GM18519 (cell line): ENCODE measurements at regions not wholly inside any gene's neighbourhood (a gene's known extent, or its start where the extent isn't known, plus 50 kb on each side); places are given as distances from the start of the nearest gene placed in this dataset.
A peak's percentile ranks its signal among the peaks of the same experiment; 100 is the strongest.
"Not testable (repeated sequence)": the region's sequence is repeated elsewhere in the genome, so short reads cannot be mapped to it uniquely, and the experiment has no call there.

Experiments
- ATAC-seq: cut with Tn5 transposase; IDR thresholded peaks from one replicate; pipeline ENCODE4 v1.9.1; 2021; ENCODE audit warnings: mild to moderate bottlenecking, moderate library complexity; ENCODE audit not compliant: unreplicated experiment, low FRiP score

DNA sequence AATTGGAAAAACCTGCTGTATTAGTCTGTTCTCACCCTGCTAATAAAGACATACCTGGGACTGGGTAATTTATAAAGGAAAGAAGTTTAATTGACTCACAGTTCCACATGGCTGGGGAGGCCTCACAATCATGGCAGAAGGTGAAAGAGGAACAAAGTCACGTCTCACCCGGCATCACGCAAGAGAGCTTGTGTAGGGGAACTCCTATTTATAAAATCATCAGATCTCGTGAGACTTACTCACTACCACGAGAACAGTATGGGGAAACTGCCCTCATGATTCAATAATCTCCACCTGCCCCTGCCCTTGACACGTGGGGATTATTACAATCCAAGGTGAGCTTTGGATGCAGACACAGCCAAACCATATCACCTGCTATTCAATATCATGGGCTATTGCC, 799.1 kb upstream of the HTR2C start:
- not testable (repeated sequence) for ATAC-seq

- no peak for ATAC-seq
These were observed 813.1 kb upstream of the HTR2C start for GRCh38 chrX:113770806-113771205.

DNA sequence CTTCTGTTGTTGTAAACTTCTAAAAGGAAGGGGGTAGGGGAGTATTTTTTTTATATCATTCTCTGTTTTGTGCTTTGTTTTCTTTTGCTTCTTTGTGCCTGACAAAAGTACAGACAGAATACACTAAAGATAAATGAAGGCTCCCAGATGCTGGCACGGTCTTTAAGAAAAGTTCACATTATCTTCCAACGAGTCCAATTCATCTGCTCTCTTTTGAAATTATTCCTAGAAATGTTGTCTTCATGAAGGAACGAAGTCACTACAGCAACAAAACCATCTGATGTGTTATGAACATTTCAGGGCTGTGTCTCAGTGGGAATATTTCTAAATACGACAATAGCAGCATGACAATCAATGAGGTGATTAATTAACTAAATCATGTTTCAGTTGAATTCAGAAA, 813.8 kb upstream of the HTR2C start:
- ATAC-seq, result no peak

- no peak for ATAC-seq
These were observed 824.5 kb upstream of the HTR2C start for GRCh38 chrX:113759422-113759821.

- peak; percentile 54 for ATAC-seq
These were observed 836.5 kb upstream of the HTR2C start for GRCh38 chrX:113747274-113747973.

DNA sequence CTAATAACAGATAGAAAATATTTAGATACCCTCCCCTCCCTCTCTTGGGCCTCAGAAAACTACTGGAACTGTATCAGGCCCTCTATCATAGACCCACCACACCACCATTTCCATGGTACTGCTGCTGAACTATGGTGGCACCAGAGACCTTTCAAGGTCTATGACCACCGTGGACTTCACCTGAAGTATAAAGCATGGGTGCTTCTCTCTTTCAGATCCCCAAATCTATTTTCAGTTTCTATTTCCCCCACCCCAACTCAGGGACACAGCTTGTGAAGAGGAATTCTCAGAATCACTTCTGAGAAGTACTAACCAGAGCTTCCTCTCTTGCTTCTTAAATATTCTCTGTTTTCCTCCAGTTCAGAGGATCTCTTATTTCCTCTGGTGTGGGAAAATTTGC, 840.8 kb upstream of the HTR2C start:
- peak; percentile 34 for ATAC-seq

GRCh38 chrX:113741744-113742143, 842.1 kb upstream of the HTR2C start:
- ATAC-seq, result no peak

DNA sequence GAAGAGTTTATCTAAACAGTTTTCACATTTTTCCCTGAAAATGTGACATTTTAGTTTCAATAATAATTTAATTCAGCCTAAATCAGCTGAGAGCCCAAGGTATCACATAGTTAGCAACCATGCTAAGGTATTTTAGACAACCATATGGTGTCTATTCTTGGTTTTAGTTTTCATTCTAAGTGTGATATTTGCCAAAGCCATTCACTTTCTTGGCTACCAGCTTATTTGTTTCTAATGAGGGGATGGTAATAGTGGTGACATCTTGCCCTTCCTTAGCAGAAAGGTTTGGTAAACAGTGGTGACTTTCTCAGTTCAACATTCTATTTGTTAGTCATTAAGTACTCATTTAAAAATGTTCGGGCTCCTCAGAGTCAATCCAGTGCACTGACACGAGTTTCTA, 854.9 kb upstream of the HTR2C start:
- no peak for ATAC-seq

DNA sequence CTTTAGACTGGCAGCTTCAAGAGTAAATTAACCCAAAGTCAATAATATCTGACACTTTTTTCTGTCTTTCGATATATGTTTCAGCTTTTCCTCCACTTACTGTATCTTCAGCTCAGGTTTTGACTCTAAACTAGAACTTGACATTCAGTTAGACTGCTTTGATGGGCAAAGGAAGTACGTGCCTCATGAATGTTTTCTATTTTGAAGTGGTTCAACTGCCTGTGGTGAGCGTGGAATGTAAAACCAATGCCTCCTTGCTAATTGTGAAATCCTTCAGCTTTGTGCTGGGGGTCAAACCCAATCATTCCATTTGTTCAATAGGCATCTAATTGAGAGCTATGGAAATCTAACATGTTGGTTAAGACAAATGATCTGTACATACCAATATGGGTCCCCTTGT, 857.0 kb upstream of the HTR2C start:
- no peak for ATAC-seq

DNA sequence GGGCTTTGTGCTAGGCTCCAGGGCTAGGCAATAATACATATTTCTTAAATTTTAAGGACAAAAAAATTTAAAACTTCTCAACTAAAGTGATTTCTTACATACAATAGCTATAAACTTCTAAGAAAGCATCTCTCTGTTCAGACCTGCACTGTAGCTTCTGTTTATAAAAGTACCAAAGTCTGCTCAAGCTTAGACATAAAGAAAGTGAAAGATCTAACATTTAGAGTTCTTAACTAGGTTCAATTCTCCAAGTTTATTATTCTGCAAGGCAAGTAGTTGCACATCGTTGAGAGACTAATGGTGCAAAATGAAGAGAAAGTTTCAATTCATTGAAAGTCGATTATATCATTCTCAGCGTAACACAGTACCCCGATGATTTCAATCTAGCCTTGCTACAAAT, 857.4 kb upstream of the HTR2C start:
- no peak for ATAC-seq

- ATAC-seq, result no peak
These were observed 857.9 kb upstream of the HTR2C start for GRCh38 chrX:113726009-113726408.

DNA sequence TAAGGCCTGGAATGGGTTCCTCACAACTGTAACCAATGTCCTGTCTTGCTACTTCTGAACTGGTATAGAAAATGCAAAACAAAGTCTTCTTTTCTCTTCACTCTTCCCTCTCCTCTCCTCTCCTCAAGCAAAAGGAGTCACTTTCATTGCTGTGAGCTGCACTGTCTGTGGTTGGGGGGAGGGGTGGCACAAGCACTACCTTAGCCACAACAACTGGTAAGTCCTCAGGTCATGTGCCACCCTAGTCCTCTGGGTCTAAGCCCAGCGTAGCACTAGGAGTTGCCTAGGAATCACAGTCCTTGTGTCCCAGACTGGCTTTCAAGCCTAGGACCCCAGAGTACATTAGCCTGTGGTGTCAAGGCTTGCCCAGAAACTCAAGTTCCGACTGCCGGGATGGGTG, 859.3 kb upstream of the AMOT start:
- no peak for ATAC-seq

- no peak for ATAC-seq
These were observed 834.6 kb upstream of the AMOT start for GRCh38 chrX:113675278-113675677.

GRCh38 chrX:113651306-113651705, 810.7 kb upstream of the AMOT start:
- ATAC-seq, result no peak

GRCh38 chrX:113644426-113644825, 803.8 kb upstream of the AMOT start:
- ATAC-seq, result no peak

GRCh38 chrX:113634565-113634964, 793.9 kb upstream of the AMOT start:
- ATAC-seq, result no peak

DNA sequence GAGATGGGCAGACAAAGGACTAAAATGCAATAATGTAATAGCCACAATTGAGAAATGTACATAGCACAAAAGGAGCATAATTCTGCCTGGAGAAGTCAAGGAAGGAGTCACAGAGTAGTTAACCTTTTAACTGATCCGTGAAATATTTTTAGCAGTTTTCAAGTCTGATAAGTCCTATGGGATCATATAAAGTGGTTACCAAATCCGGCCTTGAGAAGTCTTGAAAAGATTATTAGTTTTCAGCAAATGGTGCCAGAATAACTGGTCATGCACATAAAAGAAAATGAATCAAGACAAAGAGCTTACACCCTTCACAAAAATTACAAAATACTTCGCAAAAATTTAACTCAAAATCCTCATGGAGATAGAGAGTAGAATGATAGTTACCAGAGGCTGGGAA, 788.7 kb upstream of the AMOT start:
- no peak for ATAC-seq

DNA sequence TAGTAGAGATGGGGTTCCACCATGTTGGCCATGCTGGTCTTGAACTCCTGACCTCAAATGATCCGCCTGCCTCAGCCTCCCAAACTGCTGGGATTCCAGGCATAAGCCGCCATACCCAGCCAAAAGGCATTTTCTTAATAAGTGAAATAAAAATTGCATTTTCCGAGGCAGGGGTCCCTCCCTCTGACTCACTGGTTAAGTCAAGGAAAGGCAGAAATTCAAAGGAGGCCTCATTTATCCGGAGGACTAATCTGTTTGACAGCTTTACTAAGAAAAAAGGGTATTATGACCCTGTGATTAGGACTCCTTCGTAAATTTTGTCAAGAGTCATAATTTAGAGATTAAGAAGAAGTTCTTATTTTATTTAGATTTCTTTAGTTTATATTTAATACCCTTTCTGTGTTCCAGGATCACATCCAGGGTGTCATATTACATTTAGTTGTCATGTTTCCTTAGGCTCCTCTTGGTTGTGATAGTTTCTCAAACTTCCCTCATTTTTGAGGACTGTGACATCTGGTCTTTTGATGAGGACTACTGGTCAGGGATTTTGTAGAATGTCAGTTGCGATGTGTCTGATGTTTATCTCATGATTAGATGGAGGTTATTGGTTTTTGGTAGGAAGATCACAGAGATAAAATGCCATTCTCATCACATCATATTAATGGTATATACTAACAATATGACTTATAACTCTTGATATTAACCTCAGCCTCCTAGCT, 753.7 kb upstream of the AMOT start:
- ATAC-seq, result no peak

GRCh38 chrX:113586281-113586898, 745.8 kb upstream of the AMOT start:
- ATAC-seq, result no peak

DNA sequence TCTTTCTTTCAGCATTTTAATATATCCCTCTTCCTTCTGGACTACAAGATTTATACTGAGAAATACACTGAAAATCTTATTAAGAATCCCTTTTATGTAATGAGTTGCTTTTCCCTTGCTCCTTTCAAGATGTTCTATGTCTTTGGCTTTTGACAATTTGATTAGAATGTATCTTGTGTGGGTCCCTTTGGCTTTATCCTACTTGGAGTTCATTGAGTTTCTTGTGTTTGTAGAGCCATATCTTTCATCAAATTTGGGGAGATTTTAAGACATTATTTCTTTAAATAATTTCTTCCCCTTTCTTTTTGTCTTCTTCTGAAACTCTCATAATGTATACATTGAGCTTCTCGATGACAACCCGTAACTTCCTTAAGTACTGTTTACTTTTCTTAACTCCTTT, 739.9 kb upstream of the AMOT start:
- no peak for ATAC-seq

DNA sequence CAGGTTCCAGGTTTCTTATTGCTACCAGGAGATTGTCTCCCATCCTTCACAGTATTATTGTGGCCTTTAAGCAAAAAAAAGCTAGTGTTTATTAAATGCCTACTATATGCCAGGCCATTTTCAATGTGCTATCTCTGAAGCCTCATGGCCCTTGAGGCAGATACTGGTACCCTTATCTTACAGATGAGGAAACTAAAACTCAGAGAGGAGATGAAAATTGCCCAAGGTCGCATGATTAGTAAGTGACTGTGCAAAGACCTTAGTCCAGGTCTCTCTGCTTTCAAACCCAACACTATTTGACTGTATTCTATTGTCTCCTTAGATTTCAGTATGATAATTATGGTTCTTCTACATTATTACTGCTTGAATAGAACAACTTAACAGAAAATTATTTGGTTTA, 717.9 kb upstream of the AMOT start:
- ATAC-seq, result no peak

DNA sequence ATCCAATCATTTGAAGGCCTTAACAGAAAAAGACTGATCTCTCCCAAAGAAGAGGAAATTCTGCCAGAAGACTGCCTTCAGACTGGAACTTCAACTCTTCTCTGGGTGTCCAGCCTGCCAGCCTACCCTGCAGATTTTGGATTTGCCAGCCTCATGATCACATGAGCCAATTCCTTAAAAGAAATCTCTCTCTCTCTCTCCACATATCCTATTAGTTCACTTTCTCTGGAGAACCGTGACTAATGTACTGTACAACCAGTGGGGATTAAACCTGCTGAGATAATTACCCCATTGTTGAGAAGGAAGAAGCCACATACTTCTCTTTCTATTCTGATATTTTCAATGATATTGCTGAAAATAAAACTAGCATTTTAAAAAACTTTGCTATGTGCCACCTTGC, 711.3 kb upstream of the AMOT start:
- no peak for ATAC-seq
